Activated T-cell treated with anti-CD3 and anti-CD28 coated beads for 4 hours (primary cell): ENCODE measurements at regions not wholly inside any gene's neighbourhood (a gene's known extent, or its start where the extent isn't known, plus 50 kb on each side); places are given as distances from the start of the nearest gene placed in this dataset.
"Not testable (repeated sequence)": the region's sequence is repeated elsewhere in the genome, so short reads cannot be mapped to it uniquely, and the experiment has no call there.

Experiments used
- DNase-seq: peaks from one replicate; pipeline ENCODE4 v3.0.0-alpha.2; 2020

DNA sequence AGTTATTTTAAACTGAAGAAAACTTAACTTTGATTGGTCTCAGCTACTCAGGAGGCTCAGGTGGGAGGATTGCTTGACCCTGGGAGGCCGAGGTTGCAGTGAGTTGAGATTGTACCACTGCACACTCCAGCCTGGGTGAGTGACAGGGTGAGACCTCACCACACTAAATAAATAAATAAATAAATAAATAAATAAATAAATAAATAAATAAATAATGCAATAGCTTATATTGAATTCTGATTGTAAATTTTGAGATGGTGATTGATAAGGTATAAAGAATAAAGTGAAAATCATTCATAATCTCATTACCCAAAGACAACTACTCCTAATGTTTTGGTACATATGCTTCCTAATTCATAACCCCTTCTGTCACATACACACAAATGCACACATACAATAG, 58.1 kb downstream of the TUBA3C start:
- no peak for DNase-seq

DNA sequence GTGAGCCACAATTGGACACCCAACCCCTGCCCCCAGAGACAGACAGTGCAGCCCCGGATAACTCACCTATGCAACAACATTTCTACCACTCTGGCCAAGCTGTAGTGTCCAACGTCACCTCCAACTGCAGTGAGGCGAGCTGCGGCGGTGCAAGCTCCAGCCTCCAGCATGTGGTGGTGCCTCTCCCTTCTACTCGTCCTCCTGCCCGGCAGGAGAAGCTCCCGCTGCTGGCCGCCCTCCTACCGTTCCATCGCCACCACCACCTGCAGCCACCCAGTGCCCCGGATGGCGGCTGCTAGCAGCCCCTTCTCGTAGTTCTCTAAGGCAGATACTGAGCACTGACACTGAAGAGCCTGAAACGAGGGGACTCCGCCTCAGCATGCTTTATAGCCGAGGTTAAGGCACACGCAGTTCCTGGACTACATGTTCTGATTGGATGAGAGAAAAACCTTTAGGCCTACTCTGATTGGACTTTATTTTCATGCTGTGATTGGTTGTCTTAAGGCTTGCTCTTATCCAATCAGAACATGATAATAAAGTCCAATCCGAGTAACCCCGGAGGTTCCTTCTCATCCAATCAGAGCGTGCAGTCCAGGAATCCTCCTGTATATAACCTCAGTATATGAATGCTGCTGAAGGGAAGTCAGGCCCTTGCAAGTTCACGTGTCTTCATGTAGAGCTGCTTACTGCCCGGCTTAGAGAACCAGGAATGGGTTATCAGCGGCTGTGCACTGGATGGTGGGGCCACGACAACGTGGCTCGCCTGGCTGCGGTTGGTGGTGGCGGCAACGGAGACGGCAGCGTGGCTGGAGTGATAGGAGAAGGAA, 63.5 kb downstream of the TUBA3C start:
- DNase-seq: no peak

DNA sequence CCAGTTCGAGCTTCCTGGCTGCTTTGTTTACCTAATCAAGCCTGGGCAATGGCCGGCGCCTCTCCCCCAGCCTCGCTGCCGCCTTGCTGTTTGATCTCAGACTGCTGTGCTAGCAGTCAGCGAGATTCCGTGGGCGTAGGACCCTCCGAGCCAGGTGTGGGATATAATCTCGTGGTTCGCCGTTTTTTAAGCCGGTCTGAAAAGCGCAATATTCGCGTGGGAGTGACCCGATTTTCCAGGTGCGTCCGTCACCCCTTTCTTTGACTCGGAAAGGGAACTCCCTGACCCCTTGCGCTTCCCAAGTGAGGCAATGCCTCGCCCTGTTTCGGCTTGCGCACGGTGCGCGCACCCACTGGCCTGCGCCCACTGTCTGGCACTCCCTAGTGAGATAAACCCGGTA, 72.4 kb downstream of the TUBA3C start:
- DNase-seq: not testable (repeated sequence)

DNA sequence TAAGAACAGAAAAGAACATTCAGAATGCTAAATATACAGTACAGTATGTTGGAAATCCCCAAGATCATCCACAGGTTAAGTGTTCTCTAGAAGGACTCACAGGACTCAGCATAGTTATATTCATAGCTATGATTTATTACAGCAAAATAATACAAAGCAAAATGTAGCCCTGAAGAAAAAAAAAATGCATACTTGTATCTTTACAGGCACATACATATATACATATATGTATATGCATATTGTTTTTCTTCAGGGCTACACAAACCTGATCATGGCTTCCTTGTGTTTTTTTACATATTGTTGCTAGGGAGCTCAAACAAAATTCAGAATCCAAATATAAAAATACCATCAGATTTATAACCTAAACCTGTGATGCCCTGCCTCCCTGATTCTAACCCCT, 78.5 kb downstream of the TUBA3C start:
- no peak for DNase-seq

DNA sequence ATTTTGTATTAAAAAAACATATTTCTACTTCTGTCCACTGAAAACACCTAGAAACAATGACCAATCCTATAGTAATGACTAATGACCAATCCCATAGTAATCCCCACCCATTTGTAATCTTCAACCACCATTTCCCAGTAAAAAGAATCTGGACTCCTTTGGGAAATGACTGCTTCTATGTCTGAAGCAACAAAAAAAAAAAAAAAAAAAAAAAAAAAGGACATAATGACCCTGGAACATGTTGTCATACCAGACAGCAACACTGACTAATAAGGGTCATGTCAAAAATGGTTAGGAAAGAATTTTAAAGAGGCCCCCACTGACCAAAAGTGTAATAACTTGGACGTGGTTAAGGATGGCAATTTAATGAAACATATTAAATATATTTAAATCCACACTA, 88.3 kb downstream of the TUBA3C start:
- DNase-seq: no peak

DNA sequence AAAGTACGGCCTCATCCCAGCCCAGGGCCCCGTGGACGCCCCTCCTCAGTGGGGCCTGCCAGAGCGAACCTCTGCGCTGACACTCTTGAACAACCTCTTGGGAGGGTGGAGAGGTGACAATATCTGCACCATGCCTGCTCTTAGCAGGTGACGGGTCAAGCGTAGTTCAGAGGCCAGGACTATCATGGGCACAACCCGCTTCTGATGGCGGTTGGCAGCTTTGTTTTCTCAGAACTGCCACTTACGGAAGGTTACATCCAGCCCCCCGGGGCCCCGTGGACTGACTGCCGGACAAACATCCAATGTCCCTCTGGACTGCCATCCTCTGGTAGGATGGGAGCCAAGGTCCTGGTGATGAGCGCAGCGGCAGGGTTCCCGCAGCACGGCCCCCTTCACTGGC, 91.1 kb downstream of the TUBA3C start:
- no peak for DNase-seq

DNA sequence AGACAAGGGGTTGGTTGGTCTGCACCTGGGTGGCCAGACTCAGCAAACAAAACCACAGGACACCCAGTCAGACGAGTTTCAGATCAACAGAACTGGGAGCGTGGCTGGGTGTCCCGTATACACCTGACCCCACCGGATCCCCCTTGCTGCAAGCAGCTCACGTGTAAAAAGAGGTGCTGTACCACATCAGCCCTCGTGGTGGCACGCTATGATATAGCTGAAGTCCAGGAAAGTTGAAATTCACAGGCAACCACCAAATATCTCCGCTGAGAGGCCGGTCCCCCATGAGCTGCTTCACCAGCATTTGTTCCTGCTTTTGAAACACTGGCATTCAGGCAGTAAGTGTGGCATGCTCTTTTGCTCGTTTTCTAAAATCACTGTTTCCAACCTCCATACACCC, 92.3 kb downstream of the TUBA3C start:
- no peak for DNase-seq

DNA sequence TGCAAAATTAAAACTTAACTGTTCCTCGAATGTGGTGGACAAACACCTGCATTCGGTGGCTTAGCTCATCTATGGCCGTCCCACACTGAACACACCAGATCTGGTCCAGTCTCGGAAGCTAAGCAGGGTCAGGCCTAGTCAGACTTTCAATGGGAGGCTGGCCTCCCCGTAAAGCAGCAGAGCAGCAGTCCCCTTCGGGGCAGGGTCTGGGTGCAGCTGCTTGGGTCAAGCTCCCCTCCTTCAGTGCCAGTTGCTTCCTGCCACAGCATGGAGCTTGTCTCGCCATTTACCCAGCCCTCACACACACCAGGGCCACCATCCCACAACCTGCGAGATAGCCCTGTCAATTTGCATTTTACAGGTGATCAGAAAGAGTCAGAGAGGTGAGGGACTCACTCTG, 93.2 kb downstream of the TUBA3C start:
- no peak for DNase-seq

DNA sequence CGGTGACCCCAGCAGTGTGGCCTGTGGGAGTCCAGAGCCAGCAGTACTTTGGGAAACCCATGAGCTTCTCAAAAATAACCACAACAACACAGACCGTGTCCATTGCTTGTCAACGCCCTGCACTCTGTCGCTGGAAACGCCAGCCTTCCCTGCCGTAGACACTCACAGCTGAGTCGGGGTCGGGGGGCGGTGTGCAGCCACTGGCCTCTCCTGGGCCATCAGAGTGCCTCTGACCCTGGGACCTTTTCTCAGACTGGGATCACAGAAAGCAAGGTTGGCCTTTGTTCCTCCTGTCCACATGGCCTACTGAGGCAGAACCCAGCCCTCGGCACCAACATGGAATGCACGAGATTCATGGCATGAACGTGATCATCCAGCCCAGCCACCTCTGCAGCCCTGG, 95.7 kb downstream of the TUBA3C start:
- no peak for DNase-seq

DNA sequence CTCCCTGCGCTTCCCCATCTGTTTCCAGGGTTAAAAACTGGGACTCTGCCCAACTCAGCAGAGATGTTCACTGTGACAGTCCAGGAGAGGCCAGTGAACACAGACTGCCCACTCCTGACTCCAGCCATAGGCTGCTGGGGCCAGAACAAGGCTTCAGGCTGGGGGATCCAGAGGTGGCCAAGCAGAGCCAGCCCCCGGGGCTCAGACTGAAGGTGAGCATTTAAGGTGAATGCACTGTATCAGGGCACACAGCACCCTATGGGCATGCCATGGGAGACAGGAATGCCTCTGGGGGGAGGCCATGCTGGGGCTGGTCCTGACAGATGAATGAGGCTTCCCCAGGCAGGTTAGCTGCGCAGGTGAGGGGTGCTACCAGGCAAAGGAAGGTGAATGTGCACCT, 96.4 kb downstream of the TUBA3C start:
- DNase-seq: no peak

DNA sequence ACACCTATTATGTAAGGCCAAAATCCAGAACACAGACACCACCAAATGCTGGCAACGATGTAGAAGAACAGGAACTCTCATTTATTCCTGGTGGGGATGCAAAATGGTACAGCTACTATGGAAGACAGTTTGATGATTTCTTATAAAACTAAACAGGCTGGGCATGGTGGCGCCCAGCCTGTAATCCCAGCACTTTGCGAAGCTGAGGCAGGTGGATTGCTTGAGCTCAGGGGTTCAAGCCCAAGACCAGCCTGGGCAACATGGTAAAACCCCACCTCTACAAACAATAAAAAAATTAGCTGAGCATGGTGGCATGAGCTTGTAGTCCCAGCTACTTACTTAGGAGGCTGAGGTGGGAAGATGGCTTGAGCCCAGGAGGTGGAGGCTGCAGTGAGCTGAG, 98.3 kb downstream of the TUBA3C start:
- DNase-seq: no peak

DNA sequence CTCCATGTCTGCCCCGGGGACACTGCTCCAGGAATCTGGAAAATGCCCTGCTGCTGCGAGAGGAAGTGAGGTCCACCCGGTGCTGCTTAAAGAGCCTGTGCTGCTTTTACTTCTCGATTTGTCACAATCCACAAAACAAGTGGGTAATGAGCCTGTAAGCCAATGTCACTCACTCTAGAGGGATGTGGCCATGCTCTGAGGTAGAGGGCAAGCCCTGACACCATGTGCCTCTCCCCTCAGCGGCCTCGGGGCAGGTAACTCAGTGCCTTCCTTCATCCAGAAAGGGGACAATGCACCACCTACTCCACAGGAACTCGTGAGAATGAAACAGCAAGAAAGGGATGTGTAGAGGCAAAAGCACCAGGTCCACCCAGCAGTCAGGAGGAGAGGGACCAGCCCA, 106.2 kb downstream of the TUBA3C start:
- DNase-seq: no peak

DNA sequence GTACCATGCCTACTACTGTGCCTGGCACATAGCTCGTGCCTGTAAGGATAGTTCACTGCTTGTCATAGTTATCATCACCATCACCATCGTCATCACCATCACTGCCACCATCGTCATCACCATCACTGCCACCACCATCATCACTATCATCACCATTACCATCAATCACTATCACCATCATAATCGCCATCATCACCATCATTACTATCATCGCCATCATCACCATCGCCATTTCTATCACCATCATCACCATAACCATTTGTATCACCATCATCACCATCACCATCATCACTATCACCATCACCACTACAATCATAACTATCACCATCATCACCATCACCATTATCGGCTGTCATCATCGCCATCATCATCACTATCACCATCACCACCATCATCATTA, 107.1 kb downstream of the TUBA3C start:
- no peak for DNase-seq

DNA sequence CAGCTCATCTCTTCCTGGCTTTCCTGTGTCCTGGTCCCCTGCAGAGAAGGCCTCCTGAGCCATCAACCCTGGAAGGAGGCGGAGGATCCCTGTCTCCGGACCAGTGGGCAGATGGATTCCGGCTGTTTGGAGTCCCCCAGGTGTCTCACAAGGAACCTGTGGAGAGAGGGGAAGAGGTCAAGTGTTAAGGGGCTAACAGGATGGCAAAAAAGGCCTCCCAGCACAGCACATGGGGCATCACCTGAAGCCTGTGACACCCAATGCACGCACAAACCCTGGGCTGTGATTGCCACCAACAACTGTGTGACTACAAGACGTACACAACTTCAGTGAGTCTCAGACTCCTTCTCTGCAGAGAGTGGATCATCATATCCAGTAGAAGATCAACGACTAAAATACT, 107.5 kb downstream of the TUBA3C start:
- DNase-seq: not testable (repeated sequence)

DNA sequence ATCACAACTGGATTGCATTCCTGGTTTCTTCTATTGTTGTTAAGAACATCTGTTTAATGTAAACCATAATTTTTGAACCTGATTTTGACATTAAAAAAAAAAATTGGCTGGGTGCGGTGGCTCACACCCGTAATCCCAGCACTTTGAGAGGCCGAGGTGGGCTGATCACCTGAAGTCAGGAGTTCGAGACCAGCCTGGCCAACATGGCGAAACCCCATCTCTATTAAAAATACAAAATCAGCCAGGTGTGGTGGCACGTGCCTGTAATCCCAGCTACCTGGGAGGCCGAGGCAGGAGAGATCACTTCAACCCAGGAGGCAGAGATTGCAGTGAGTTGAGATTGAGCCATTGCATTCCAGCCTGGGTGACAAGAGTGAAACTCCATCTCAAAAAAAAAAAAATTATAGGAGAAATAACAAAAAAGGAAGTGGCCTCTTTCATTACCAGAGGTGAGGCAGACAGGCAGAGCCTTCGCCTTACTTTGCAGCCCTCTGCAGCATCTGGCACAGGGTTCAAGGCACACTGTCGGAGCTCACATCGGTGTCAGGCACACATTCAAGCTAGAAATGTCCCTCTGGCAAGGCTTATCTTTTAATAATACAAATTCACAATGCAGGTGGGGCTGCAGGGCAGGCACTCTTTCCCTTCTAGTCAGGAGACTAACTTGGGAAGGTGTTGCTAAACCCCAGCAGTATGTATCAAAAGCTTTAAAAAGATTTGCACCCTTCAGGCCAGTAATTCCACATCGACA, 108.5 kb downstream of the TUBA3C start:
- DNase-seq: not testable (repeated sequence)

DNA sequence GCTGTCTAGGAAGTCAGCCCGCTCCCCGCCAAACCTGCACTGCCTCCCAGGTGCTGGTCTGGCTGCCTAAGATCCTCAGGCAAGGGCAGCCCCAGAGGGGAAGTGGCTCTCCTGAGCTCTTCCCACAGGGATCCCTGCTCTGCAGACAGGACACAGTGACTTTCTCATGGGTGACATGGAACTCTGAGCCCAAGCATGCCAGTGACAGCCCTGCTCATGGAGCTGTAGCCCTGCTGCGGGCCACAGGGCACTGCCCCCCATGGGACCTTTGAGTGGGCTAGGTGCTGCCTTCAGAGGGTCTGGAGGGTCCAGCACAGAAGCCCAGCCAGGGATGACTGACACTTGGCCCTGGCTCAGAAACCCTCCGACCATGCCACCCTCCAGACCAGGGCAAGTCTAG, 109.1 kb downstream of the TUBA3C start:
- no peak for DNase-seq

DNA sequence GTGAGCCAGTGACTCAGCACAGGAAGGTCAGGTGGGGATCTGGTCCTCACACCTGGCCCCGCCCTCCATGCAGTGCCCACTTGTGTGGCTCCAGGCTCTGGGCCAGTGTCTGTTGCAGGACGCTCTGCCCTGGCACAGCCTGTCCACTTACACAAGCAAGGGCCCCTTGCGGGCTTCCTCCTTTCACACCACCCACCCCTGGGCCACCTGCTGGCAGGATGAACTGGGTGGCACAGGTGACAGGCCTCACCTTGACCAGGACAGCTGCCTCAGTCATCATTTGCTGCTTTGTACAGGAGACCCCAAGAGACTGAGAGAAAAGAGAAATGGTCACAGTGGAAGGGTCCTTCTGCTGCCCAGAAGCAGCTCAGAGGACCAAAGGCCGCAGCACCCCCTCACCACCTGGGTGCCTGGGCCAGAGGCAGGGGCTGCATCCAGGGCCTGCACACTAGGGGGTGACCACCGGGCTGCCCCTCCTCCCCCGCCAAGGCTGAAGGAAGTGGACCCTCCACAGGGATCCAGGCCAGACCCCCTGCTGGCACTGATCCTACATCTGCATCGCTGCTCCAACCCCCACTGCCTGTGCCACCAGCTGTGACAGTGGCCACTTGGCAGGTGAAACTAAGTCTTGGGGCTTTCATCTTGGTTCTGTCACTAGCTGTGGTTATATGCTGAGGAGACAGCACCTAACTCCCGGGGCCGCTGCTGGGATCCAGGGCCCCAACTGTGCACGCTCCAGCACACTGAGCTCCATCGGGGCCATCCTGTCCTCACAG, 110.3 kb downstream of the TUBA3C start:
- no peak for DNase-seq

DNA sequence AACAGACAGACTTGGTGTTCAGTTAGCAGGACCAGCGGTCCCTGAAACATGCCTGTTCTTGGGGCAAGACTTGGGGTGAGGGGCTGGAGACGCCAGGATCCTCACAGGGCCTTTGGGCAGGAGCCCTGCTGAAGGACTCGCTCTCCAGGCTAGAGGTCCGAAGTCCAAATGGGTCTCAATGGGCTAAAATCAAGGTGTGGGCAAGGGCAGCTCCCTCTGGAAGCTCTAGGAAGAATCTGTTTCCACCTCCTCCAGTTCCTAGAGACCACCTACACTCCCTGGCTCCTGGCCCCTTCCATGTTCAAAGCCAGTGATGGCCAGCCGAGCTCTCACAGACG, 111.3 kb downstream of the TUBA3C start:
- DNase-seq: no peak

DNA sequence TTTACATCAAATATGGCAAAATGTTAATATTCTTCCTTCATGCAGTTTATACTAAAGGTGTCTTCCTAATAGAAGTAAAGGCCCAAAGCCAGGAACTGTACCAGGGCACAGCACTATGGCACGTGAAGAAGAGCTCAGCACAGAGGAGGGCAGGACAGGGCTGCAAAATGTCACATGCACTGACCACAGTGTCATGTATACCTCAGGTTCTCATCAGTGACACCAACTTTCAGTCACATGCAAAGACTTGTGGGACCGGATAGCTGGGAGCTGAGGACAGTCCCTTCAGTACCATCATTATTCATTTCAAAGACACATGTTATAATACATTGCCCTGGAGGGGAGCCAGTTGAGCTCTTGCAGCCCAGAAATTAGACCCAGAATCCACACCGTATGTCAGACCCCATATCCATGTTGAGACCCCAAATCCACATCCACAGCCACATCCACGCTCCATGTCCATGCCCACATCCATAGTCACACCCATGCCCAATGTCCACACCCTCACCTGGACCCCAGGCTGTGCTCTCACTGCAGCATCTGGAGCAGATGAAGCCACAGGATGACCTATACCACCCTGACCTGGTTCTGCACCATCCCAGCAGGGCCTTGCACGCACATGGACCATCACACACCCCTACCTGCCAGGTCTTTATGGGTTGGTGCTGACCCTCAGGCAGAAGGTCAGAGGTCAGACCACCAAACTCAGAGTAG, 111.8 kb downstream of the TUBA3C start:
- no peak for DNase-seq

DNA sequence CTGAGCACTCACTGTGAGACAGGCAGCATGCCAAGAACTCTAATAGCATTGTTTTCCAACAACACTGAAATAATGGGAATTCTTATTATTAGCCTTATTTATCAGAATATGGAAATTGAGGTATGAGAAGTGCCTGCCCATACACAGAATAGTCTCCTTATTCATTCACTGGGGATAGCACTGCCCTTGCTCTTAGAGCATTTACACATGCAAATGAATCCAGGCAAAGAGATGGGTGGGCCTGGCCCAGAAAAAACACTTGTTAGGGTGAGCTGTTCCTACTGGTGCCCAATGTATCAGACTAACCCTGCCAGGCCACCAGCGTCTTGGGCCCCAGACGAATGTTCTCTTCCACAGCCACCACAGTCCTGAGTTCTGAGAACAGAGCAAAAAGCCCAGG, 112.9 kb downstream of the TUBA3C start:
- no peak for DNase-seq

DNA sequence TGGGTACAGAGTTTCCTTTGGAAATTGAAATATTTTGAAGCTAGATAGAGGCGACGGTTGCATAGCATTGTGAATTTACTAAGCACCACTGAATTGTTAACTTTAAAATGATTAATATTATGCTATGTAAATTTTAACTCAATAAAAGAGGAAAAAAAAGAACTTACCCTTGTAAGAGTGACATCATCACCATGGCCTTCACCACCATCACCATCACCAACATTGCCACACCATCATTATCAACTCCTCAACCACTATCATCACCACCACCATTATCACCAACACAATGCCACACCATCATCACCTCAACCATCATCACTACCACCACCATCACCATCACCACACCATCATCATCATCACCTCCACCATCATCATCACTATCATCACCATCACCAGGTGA, 113.9 kb downstream of the TUBA3C start:
- no peak for DNase-seq

DNA sequence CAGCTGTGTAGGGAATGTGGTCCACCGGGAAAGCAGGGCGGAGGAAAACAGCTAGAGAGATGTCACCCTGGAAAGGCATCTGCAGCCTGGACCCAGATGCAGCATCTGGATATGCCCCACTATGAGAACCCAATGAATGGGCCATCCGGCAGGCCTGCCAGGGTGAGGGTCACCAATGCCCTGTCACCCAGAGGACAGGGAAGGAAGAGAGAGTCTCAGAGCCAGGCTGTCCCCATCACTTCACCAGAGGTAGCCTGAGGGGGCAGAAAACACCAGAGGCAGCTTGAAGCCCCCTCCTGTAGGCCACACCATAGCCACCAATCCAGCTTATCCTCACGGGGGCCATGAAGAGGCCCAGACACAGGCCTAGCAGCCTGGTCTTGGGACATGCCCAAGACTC, 118.8 kb downstream of the TUBA3C start:
- DNase-seq: no peak

DNA sequence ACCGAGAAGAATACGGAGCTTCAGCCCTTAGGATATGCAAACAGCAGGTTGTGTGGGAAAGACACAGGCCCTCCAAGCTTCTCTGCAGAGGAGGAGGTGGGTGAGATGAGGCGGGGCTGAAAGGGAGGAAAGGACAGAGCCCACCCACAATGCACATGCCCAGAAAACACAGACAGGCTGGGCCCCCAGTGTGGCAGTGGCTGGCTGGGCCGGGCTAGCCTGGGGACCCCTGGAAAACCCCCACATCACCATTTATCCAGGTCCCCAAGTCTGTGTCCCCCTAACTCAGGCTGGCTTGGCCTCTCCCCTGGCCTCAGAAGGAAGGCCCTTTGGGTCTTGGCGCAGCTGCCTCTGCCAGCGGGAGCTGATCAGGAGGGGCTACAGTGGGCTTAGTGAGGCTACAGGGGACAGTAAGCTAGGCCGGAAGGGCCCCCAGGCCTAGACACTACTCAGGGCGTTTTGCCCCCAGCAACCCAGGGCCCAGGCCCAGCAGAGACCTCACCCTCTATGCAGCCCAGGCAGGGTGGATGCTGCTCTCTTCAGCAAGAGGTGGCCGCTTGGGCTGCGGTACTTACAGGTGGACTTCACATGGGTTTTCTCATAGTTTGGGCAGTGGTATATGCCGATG, 119.5 kb downstream of the TUBA3C start:
- DNase-seq: no peak
